ENCODE measurements at regions not wholly inside any gene's neighbourhood (a gene's known extent, or its start where the extent isn't known, plus 50 kb on each side); places are given as distances from the start of the nearest gene placed in this dataset.

GRCh38 chr18:44195394-44196140 is 485.1 kb upstream of the SETBP1 start:
- TF ChIP-seq CTCF (IDR thresholded peaks at IDR 0.05) (no peak), POLR2AphosphoS5 (IDR thresholded peaks at IDR 0.05) (no peak)

Measured in gastroesophageal sphincter (tissue), 3 donors.